ENCODE measurements at regions not wholly inside any gene's neighbourhood (a gene's known extent, or its start where the extent isn't known, plus 50 kb on each side); places are given as distances from the start of the nearest gene placed in this dataset.

GRCh38 chr11:91421641-91422040 lies 803.0 kb upstream of the FAT3 start:
- DNase-seq, result no peak

- DNase-seq, result no peak
Measured at GRCh38 chr11:91407842-91408241, 816.8 kb upstream of the FAT3 start.

GRCh38 chr11:91406009-91406408 lies 818.6 kb upstream of the FAT3 start:
- no peak for DNase-seq

- DNase-seq, result no peak
Measured at GRCh38 chr11:91404344-91404743, 820.3 kb upstream of the FAT3 start.

GRCh38 chr11:91397134-91397468 lies 827.5 kb upstream of the FAT3 start:
- DNase-seq, result no peak

- DNase-seq, result no peak
Measured at GRCh38 chr11:91396236-91397133, 828.1 kb upstream of the FAT3 start.

GRCh38 chr11:91394727-91395414 lies 829.7 kb upstream of the FAT3 start:
- DNase-seq, result no peak

- no peak for DNase-seq
Measured at GRCh38 chr11:91394073-91394726, 830.4 kb upstream of the FAT3 start.

- DNase-seq, result no peak
Measured at GRCh38 chr11:91382946-91383345, 841.7 kb upstream of the FAT3 start.

GRCh38 chr11:91374794-91375193 lies 849.8 kb upstream of the FAT3 start:
- DNase-seq, result no peak

GRCh38 chr11:91373497-91373896 lies 851.1 kb upstream of the FAT3 start:
- no peak for DNase-seq

- DNase-seq, result no peak
Measured at GRCh38 chr11:91366816-91367215, 857.8 kb upstream of the FAT3 start.

GRCh38 chr11:91365986-91366585 lies 858.5 kb upstream of the FAT3 start:
- no peak for DNase-seq

- no peak for DNase-seq
Measured at GRCh38 chr11:91350931-91351330, 873.7 kb upstream of the FAT3 start.

GRCh38 chr11:91326751-91327150 lies 897.9 kb upstream of the FAT3 start:
- DNase-seq, result no peak

- no peak for DNase-seq
Measured at GRCh38 chr11:91326280-91326679, 898.3 kb upstream of the FAT3 start.

GRCh38 chr11:91314521-91314920 lies 910.1 kb upstream of the FAT3 start:
- DNase-seq, result no peak

GRCh38 chr11:91312541-91312940 lies 912.1 kb upstream of the FAT3 start:
- DNase-seq, result no peak

- no peak for DNase-seq
Measured at GRCh38 chr11:91310085-91310484, 914.5 kb upstream of the FAT3 start.

GRCh38 chr11:91308069-91308468 lies 916.5 kb upstream of the FAT3 start:
- no peak for DNase-seq

- no peak for DNase-seq
Measured at GRCh38 chr11:91305402-91305801, 919.2 kb upstream of the FAT3 start.

GRCh38 chr11:91303749-91304148 lies 920.9 kb upstream of the FAT3 start:
- no peak for DNase-seq

- no peak for DNase-seq
Measured at GRCh38 chr11:91299980-91300379, 924.6 kb upstream of the FAT3 start.

- DNase-seq, result no peak
Measured at GRCh38 chr11:91296629-91297028, 928.0 kb upstream of the FAT3 start.
